HUES48 (cell line): ENCODE measurements at regions not wholly inside any gene's neighbourhood (a gene's known extent, or its start where the extent isn't known, plus 50 kb on each side); places are given as distances from the start of the nearest gene placed in this dataset.
"Not testable (repeated sequence)": the region's sequence is repeated elsewhere in the genome, so short reads cannot be mapped to it uniquely, and the experiment has no call there.

Source experiments
- H3K27ac ChIP-seq: one replicate; pipeline ENCODE4 v1.7.0; 2013; ENCODE audit warnings: low read depth, low read length, inconsistent platforms
- H3K27me3 ChIP-seq: 2 replicates; pipeline ENCODE4 v1.6.1; 2013; ENCODE audit warnings: mild to moderate bottlenecking, low read length; ENCODE audit not compliant: control insufficient read depth, insufficient read depth
- H3K36me3 ChIP-seq: 2 replicates; pipeline ENCODE4 v1.6.1; 2013; ENCODE audit warnings: low read length; ENCODE audit not compliant: control insufficient read depth, insufficient read depth
- H3K4me1 ChIP-seq: 2 replicates; pipeline ENCODE4 v1.6.1; 2013; ENCODE audit warnings: mild to moderate bottlenecking, low read length; ENCODE audit not compliant: control insufficient read depth, insufficient read depth
- H3K4me3 ChIP-seq: 2 replicates; pipeline ENCODE4 v1.5.1; 2013; ENCODE audit warnings: mild to moderate bottlenecking, low read depth, low read length
- H3K9ac ChIP-seq: 2 replicates; pipeline ENCODE4 v1.6.1; 2013; ENCODE audit warnings: mild to moderate bottlenecking, low read depth, low read length, moderate library complexity
- H3K9me3 ChIP-seq: 2 replicates; pipeline ENCODE4 v1.6.1; 2013; ENCODE audit warnings: low read length; ENCODE audit not compliant: control insufficient read depth, insufficient read depth

- H3K9me3 ChIP-seq: peaks cover 46% of the 10 kb centered on the region
- no peak overlapping the region for H3K9ac ChIP-seq
- no peaks in the 10 kb centered on the region for H3K36me3 ChIP-seq
- no peak overlapping the region for H3K4me3 ChIP-seq
- no peaks in the 10 kb centered on the region for H3K27me3 ChIP-seq
- no peaks in the 10 kb centered on the region for H3K4me1 ChIP-seq
- no peak overlapping the region for H3K27ac ChIP-seq
Measured at GRCh38 chrX:146041741-146042140, 224.1 kb downstream of the SLITRK2 start.

- not testable (repeated sequence) for H3K4me1 ChIP-seq, H3K4me3 ChIP-seq, H3K36me3 ChIP-seq, H3K27ac ChIP-seq, H3K27me3 ChIP-seq, H3K9ac ChIP-seq
- H3K9me3 ChIP-seq: peaks cover 35% of the 10 kb centered on the region
Measured at GRCh38 chrX:146046011-146046715, 228.5 kb downstream of the SLITRK2 start.

GRCh38 chrX:146049568-146049967 is 231.9 kb downstream of the SLITRK2 start:
- not testable (repeated sequence) for H3K27me3 ChIP-seq, H3K27ac ChIP-seq, H3K36me3 ChIP-seq, H3K9ac ChIP-seq, H3K4me1 ChIP-seq, H3K4me3 ChIP-seq
- peaks cover 34% of the 10 kb centered on the region for H3K9me3 ChIP-seq

GRCh38 chrX:146054311-146054710 is 236.7 kb downstream of the SLITRK2 start:
- Histone ChIP-seq H3K9me3 (peaks cover 27% of the 10 kb centered on the region), H3K4me3 (no peak overlapping the region), H3K36me3 (no peaks in the 10 kb centered on the region), H3K27ac (no peak overlapping the region), H3K4me1 (no peaks in the 10 kb centered on the region), H3K9ac (no peak overlapping the region), H3K27me3 (no peaks in the 10 kb centered on the region)

- Histone ChIP-seq H3K9me3 (peaks cover 35% of the 10 kb centered on the region), H3K4me3 (no peak overlapping the region), H3K4me1 (no peaks in the 10 kb centered on the region), H3K9ac (no peak overlapping the region), H3K36me3 (no peaks in the 10 kb centered on the region), H3K27ac (no peak overlapping the region), H3K27me3 (no peaks in the 10 kb centered on the region)
Measured at GRCh38 chrX:146055733-146056132, 238.1 kb downstream of the SLITRK2 start.

GRCh38 chrX:146056511-146057081 is 239.0 kb downstream of the SLITRK2 start:
- no peaks in the 10 kb centered on the region for H3K36me3 ChIP-seq
- H3K9me3 ChIP-seq: peaks cover 38% of the 10 kb centered on the region
- no peak overlapping the region for H3K9ac ChIP-seq
- H3K27ac ChIP-seq: no peak overlapping the region
- no peak overlapping the region for H3K4me3 ChIP-seq
- no peaks in the 10 kb centered on the region for H3K4me1 ChIP-seq
- H3K27me3 ChIP-seq: no peaks in the 10 kb centered on the region

GRCh38 chrX:146064156-146064555 is 246.5 kb downstream of the SLITRK2 start:
- no peaks in the 10 kb centered on the region for H3K27me3 ChIP-seq
- H3K4me1 ChIP-seq: no peaks in the 10 kb centered on the region
- H3K9me3 ChIP-seq: peaks cover 22% of the 10 kb centered on the region
- H3K36me3 ChIP-seq: no peaks in the 10 kb centered on the region
- H3K4me3 ChIP-seq: no peak overlapping the region
- no peak overlapping the region for H3K9ac ChIP-seq
- H3K27ac ChIP-seq: no peak overlapping the region

- no peak overlapping the region for H3K4me3 ChIP-seq
- no peaks in the 10 kb centered on the region for H3K36me3 ChIP-seq
- H3K4me1 ChIP-seq: no peaks in the 10 kb centered on the region
- H3K27ac ChIP-seq: no peak overlapping the region
- H3K9me3 ChIP-seq: peaks cover 29% of the 10 kb centered on the region
- H3K27me3 ChIP-seq: no peaks in the 10 kb centered on the region
- H3K9ac ChIP-seq: no peak overlapping the region
Measured at GRCh38 chrX:146090732-146091131, 273.1 kb downstream of the SLITRK2 start.

GRCh38 chrX:146109362-146109761 is 291.7 kb downstream of the SLITRK2 start:
- H3K4me3 ChIP-seq: no peak overlapping the region
- H3K27ac ChIP-seq: no peak overlapping the region
- H3K9ac ChIP-seq: no peak overlapping the region
- peaks cover 30% of the 10 kb centered on the region for H3K9me3 ChIP-seq
- no peaks in the 10 kb centered on the region for H3K36me3 ChIP-seq
- no peaks in the 10 kb centered on the region for H3K27me3 ChIP-seq
- H3K4me1 ChIP-seq: no peaks in the 10 kb centered on the region

- not testable (repeated sequence) for H3K4me3 ChIP-seq, H3K9ac ChIP-seq, H3K4me1 ChIP-seq, H3K27me3 ChIP-seq, H3K27ac ChIP-seq, H3K36me3 ChIP-seq
- peaks cover 21% of the 10 kb centered on the region for H3K9me3 ChIP-seq
Measured at GRCh38 chrX:146119074-146119473, 301.4 kb downstream of the SLITRK2 start.

- Histone ChIP-seq H3K9me3 (peaks cover 30% of the 10 kb centered on the region; the same call in 1 of the 2 replicates), H3K27ac (no peak overlapping the region), H3K4me1 (no peaks in the 10 kb centered on the region), H3K27me3 (no peaks in the 10 kb centered on the region), H3K36me3 (no peaks in the 10 kb centered on the region), H3K9ac (no peak overlapping the region), H3K4me3 (no peak overlapping the region)
Measured at GRCh38 chrX:146127617-146128016, 310.0 kb downstream of the SLITRK2 start.
